HG03439 (cell line): ENCODE measurements at regions not wholly inside any gene's neighbourhood (a gene's known extent, or its start where the extent isn't known, plus 50 kb on each side); places are given as distances from the start of the nearest gene placed in this dataset.

ENCODE experiments used
- ATAC-seq: cut with Tn5 transposase; IDR thresholded peaks from one replicate; pipeline ENCODE4 v1.9.1; 2021; ENCODE audit warnings: mild to moderate bottlenecking, moderate library complexity; ENCODE audit not compliant: unreplicated experiment

DNA sequence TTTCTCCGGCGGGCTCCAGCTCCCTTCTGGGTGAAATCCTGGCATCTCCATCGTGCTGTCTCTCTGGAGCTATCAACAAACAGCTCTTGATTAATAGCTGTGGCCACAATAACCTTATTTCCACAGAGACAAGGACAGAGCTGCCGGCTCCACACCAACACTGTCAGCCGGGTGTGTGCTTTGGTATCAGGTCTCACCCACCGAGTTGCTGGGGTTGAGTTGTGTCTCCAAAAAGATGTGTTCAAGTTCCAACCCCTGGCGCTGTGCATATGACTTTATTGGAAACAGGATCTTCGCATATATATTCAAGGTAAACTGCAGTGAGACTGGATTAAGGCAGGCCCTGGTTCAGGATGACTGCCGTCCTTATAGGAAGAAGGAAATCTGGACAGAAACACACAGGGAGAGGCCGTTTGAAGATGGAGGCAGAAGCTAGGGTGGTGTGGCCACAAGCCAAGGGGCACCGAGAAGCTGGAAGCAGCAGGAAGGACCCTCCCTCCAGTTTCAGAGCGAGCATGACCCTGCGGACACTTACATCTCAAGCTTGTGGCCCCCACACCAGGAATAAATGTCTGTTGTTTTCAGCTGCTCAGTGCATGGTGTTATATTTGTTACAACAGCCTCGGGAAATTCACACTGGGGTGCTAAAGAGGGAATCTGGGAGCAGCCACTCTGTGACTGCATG lies 88.4 kb upstream of the TMPRSS2 start:
- ATAC-seq = no peak

DNA sequence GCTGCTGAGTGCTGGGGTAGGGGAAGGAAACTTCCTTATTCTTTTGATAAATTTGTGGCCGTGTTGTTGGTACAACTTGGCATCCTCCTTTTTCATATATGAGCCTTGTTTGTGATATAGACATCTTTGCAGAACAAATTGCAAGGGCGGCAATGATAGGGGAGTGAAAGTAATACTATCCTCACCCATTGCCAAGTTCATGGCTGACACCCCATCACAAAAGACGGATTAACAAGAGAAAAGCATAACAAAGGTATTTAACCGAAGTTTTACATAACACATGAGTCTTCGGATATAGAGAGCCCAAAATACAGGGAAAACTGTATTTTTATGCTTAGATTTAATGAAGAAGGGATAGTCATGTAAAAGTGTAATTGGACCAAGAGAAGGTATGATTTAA lies 86.3 kb upstream of the TMPRSS2 start:
- ATAC-seq = no peak

- ATAC-seq = no peak
Observed at GRCh38 chr21:41593760-41594138, 85.8 kb upstream of the TMPRSS2 start.

- no peak for ATAC-seq
Observed at GRCh38 chr21:41593051-41593759, 85.2 kb upstream of the TMPRSS2 start.

GRCh38 chr21:41589620-41590175 lies 81.7 kb upstream of the TMPRSS2 start:
- ATAC-seq = no peak

DNA sequence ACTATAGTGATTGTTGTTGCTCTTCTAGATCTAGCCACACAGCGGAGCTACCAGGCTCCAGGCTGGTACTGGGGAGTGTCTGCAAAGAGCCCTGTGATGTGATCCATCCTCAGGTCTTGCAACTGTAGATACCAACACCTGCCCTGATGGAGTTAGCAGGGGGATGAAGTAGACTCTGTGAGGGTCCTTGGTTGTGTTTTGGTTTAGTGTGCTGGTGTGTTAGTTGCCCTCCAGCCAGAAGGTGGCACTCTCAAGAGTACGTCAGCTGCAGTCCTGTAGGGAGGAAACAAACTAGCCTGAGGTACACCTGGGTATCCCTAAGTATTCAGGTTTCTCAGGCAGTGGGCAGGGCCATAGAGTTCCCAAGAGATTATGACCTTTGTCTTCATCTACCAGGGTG lies 81.2 kb upstream of the TMPRSS2 start:
- ATAC-seq = no peak

GRCh38 chr21:41585199-41585994 lies 77.4 kb upstream of the TMPRSS2 start:
- ATAC-seq = no peak

DNA sequence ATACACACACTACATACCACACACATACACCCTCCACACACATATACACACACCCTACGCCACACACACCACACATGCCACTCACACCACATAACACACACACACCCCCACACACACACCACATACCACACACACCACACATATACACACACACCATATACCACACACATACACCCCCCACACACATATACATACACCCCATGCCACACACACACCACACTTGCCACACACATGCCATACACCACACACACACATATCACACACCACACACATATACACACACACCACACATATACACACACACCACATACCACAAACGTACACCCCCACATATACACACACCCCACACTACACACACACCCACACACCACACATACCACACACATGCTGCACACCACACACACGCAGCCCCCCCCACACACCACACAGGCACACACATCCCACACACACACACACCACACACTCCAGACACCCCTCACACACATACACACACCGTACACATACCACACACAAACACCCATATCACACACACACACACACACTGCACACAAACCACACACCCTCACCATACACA lies 76.7 kb upstream of the TMPRSS2 start:
- no peak for ATAC-seq

DNA sequence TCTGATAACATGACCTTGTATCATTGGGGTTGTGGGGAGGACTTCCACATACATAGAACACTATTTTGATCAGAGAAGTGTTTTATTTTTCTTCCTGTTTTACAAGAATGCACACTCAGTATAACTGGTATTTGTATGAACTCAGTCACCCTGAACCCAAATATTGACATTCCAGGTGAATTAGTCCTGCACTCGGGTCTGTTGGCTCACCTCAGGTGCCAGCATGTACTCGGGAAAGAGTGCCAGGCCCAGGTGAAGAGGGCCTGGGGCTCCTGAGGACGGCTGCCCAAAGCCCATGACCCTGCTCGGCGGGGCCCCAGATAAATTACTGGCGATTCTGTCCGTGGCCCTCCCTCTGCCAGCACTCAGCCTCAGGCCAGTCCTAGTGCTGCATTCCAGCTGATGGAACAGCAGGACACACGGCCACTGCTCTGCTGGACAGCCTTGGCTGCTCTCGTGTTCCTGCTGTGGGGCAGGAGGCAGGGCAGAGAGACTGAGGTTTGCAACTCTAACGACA lies 75.4 kb upstream of the TMPRSS2 start:
- no peak for ATAC-seq

DNA sequence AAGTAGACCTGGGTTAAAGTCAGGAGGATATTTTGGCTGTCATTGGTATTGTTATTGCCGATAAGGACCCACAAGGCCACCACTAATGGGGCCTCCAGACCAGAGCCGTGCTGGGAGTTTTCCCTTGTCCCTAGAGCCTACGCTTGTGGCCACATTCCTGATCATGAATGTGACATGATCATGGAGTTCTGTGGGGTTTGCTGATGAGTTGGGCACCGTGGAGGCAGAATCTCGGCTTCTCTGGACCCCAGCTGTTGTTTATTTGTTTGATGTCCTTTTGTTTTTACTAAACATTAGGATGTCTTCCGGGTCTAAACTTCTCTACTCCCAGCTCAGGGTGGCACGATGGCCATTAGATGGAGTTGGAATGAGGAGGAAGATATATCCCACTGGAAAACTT lies 74.9 kb upstream of the TMPRSS2 start:
- ATAC-seq = no peak

GRCh38 chr21:41582298-41582840 lies 74.4 kb upstream of the TMPRSS2 start:
- no peak for ATAC-seq

DNA sequence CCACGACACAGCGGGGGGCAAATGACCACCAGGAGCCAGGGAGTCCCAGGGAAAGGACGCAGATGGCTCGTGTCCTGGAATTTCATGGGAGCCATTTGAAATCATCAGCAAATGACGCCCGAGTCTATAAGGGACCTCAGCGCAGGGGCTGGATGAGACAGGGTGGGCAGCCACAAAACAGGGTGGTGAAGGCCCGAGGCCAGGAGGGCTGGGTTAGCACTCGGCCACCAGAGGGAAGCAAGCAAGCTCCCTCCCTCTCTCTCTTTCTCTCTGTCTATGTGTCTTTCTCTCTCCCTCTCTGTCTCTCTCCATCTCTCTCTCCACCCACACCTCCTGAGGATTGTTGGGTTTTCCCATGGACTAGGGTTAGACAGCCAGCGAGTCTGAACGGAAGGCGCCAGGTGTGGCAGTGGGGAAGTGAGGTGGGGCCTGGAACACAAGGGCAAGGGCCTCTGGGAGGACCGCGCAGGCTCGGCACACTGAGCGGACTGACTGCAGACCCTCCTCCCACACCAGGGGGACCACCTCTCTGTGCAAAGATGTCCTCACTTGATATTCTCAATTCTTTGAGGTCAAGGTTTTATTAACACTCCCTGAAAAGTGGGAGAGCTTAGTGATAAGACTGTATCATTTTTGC lies 73.8 kb upstream of the TMPRSS2 start:
- no peak for ATAC-seq

- ATAC-seq = no peak
Observed at GRCh38 chr21:41580758-41581554, 73.0 kb upstream of the TMPRSS2 start.

DNA sequence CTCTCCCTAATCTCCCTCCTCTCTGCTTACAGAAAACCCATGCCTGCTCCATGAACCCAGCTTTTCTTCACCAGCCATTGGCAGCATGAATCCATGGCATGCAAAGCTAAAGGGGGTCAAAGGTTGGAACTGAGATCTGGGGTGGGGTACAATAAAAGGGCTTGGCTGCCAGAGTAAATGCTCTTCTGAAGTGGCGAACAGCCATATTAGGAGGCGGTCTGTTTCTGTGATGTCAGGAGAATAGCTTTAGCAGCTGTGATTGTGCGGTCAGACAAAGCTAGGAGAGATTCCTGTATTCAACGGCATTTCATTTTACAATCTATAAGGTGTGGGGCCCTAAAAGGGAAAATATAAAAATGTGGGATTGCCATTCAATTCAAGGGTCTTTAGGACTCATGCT lies 71.7 kb upstream of the TMPRSS2 start:
- no peak for ATAC-seq

GRCh38 chr21:41578716-41579115 lies 70.8 kb upstream of the TMPRSS2 start:
- ATAC-seq = no peak

DNA sequence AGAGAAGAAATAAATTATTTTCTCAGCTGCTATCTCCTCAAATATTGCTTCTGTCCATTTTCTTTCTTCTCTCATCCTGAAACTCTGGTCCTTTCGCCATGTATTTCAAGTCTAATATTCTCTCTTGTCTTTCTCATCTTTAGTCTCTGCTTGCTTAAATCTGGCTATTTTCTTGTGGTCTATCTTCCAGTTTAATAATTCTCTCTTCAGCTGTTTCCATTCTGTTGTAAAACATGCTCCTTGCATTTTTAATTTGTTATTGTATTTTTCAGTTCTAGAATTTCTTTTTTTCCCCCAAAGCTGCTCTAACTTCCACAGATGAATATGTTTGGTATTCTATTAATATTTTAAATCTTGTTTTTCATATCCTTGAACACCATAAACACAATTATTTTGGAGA lies 70.1 kb upstream of the TMPRSS2 start:
- no peak for ATAC-seq

DNA sequence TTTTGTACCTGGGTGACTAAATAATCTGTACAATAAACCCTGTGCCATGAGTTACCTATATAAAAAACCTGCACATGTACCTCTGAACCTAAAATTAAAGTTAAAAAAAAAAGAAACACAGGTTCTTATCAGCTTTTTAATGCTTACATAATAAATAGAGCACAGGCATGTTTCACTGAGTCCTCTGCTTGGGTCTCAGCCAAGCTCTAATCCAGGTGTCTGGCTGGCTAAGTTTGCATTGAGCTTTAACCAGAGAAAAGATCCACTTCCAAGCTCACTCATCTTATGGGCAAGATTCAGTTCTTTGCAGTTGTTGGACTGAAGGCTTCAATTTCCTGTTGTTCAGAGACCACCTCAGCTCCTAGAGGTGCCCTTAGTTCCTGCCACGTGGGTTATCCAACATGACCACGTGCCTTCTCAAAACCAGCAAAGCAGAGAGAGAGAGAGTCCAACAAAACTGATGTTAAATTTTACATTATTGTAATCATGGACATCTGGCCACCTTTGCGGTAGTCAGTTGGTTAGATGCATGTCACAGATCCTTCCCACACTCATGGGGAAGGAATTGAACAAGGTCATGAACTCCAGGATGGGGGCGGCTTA lies 68.2 kb upstream of the TMPRSS2 start:
- no peak for ATAC-seq

DNA sequence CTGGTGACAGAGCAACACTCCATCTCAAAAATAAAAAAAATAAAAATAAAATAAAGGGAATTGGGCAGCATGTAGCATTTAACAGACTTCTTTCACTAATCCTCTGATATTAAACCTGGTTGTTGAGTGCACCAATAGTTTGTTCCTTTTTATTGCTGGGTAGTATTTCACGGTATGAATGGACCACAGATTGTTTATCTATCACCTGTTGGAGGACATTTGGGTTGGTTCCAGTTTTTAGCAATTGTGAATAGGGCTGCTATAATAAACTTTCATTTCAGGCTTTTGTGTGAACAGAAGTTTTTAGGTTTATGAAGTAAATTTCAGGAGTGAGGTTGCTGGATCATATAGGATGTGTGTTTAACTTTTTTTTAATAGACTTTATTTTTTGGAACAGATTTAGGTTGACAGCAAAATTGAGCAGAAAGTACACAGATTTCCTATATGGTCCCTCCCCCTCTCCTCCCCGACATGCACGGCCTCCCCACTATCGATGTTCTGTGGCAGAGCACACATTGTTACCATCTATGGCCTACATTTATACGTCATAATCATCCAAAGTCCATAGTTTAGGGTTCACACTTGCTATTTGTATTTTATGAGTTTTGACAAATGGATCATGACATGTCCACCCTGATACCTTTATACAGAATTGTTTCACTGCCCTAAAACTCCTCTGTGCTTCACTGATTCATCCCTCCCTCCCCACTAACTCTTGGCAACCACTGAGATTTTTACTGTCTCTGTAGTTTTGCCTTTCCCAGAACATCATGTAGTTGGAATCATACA lies 66.1 kb upstream of the TMPRSS2 start:
- no peak for ATAC-seq
